ENCODE measurements at regions not wholly inside any gene's neighbourhood (a gene's known extent, or its start where the extent isn't known, plus 50 kb on each side); places are given as distances from the start of the nearest gene placed in this dataset.

DNA sequence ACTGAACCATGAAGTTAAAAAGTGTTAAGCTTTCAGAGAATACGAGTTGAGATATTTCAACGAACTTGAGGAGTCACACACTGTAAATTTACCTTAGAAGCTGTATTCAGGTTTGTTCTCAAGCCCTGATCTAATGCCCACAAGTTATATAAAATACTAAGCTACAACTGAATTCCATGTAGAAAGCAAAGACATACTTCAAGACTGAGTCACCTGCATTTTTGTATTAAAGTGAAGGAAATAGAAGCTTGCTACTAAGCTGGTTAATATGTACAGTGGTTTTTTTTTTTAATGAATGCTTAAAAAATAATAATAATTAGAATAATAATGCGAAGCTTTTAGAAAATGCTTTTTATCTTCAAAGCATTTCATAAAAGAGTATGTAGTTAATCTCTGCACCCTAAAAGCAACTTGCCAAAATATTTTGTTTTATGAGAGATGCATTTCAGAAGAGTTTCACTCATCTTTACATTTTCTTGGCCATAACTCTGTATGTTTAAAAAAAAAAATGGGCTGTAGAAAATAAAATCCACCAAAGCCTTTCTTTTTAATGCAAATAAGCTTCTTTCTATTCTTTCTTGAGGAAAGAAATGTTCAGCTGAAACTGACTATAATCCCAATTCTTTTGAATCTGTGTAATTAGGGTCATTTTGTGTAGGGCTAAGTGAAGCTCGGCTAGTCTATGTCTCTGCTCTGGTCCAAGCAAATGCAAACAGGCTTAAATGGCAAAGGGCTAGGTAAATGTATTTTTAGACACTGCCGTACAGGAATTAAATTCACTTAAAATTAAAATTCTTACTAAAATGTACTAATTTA is 1047.5 kb upstream of the FLRT2 start:
- H3K4me3 ChIP-seq (replicated peaks in 1 of 3; ENCODE audit: insufficient read depth in 1 of 3, low read depth in 1 of 3, low read length in 3 of 3), result peak overlapping the region in 1 of 3 experiments; percentile 4
- dilution Hi-C loops (cut with MboI; ENCODE audit: extremely low pct_ligation_motif_present, low sequenced_read_pairs) (no loop called here), intact Hi-C loops (cut with micrococcal nuclease) (loop anchor here (1.0 to 5.0 kb wide), 7 partner anchors 228 to 1046 kb away; no protein-coding TSS in a partner anchor)
- H3K9me3 ChIP-seq (replicated peaks; ENCODE audit: control insufficient read depth, insufficient read depth, low read length), result no peaks in the 10 kb centered on the region
- DNase-seq (ENCODE audit: low read depth, low spot score) (peak; percentile 71), FAIRE-seq (no peak)
- peaks cover 33% of the 10 kb centered on the region for H3K4me1 ChIP-seq (ENCODE audit: control insufficient read depth, extremely low read depth, insufficient read depth, low read length)
- ChIA-PET CTCF (interaction anchor here (0.9 to 1.9 kb wide), 8 partner anchors 14 to 1182 kb away, joined by 3 to 7 read pairs (median 4); no protein-coding TSS in a partner anchor), POLR2A (interaction anchor here (0.6 to 1.4 kb wide), 6 partner anchors 229 to 1052 kb away, joined by 3 to 5 read pairs (median 3); partner anchors contain the start of gene FLRT2)
- peak overlapping the region; percentile 78 for H3K27ac ChIP-seq (ENCODE audit: insufficient read depth, low read depth, low read length)
- TF ChIP-seq FOS (IDR thresholded peaks at IDR 0.05; ENCODE audit: borderline replicate concordance, insufficient read depth, low read length), result peak; percentile 77
- TF ChIP-seq GATA2 (IDR thresholded peaks at IDR 0.05; ENCODE audit: insufficient read depth, insufficient read length, low read depth, low read length), result no peak
- peak; percentile 45 for TF ChIP-seq JUN (IDR thresholded peaks at IDR 0.05; ENCODE audit: borderline replicate concordance, insufficient read depth, insufficient read length, low read depth)
- TSS peak; percentile 79 for BruUV-seq (replicated peaks)
- no peaks in the 10 kb centered on the region for H3K79me2 ChIP-seq (ENCODE audit: control insufficient read depth, insufficient read depth, low read length)
- peak overlapping the region; percentile 76 for H3K4me2 ChIP-seq (ENCODE audit: insufficient read depth, low read length)
- H3K36me3 ChIP-seq (ENCODE audit: control insufficient read depth in 2 of 2, extremely low read depth in 1 of 2, insufficient read depth in 2 of 2, low read length in 2 of 2), result no peaks in the 10 kb centered on the region
- no peaks in the 10 kb centered on the region for H4K20me1 ChIP-seq (replicated peaks; ENCODE audit: control insufficient read depth, extremely low read depth, insufficient read depth, low read length)
- H3K9ac ChIP-seq (replicated peaks; ENCODE audit: extremely low read depth, insufficient read depth, low read length), result peak overlapping the region; percentile 78
- H2AFZ ChIP-seq (ENCODE audit: low read depth, low read length), result peak overlapping the region; percentile 92
- H3K9me1 ChIP-seq (replicated peaks; ENCODE audit: control insufficient read depth, extremely low read depth, insufficient read depth, low read length), result no peaks in the 10 kb centered on the region
- H3K27me3 ChIP-seq (ENCODE audit: control insufficient read depth in 2 of 2, insufficient read depth in 2 of 2, low read length in 2 of 2), result no peaks in the 10 kb centered on the region

DNA sequence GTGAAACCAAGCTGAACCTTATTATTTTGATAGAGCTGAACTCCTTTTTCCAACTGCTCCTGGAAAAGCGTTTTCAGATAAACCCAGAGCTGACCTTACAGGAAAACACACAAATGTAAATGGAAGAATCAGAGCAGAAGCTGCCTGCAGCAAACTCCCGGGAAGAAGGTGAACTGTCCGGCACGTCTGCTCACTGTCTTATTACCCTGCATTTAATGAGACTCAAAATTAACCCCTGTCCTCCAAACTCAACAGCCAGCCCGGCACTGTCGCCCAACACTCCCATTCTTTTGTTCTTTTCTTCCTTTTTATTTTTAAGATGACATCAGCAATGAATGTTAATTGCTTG is 1046.9 kb upstream of the FLRT2 start:
- dilution Hi-C loops (cut with MboI; ENCODE audit: extremely low pct_ligation_motif_present, low sequenced_read_pairs) (no loop called here), intact Hi-C loops (cut with micrococcal nuclease) (loop anchor here (2.0 to 5.0 kb wide), 5 partner anchors 228 to 989 kb away; no protein-coding TSS in a partner anchor)
- H3K4me1 ChIP-seq (ENCODE audit: control insufficient read depth, extremely low read depth, insufficient read depth, low read length), result peaks cover 33% of the 10 kb centered on the region
- H3K9me1 ChIP-seq (replicated peaks; ENCODE audit: control insufficient read depth, extremely low read depth, insufficient read depth, low read length), result no peaks in the 10 kb centered on the region
- peak overlapping the region; percentile 78 for H3K27ac ChIP-seq (ENCODE audit: insufficient read depth, low read depth, low read length)
- peak; percentile 66 for DNase-seq (ENCODE audit: low read depth, low spot score)
- H3K9me3 ChIP-seq (replicated peaks; ENCODE audit: control insufficient read depth, insufficient read depth, low read length), result no peaks in the 10 kb centered on the region
- peak; percentile 33 for FAIRE-seq
- peak overlapping the region; percentile 92 for H2AFZ ChIP-seq (ENCODE audit: low read depth, low read length)
- H3K4me3 ChIP-seq (replicated peaks in 1 of 3; ENCODE audit: insufficient read depth in 1 of 3, low read depth in 1 of 3, low read length in 3 of 3), result peak overlapping the region in 1 of 3 experiments; percentile 4
- POLR2A ChIA-PET, result interaction anchor here (1.4 kb wide), 2 partner anchors 1044 to 1047 kb away, joined by 3 to 4 read pairs; partner anchors contain the start of gene FLRT2
- H3K4me2 ChIP-seq (ENCODE audit: insufficient read depth, low read length), result peak overlapping the region; percentile 76
- BruUV-seq (replicated peaks), result no TSS peak
- no peaks in the 10 kb centered on the region for H3K27me3 ChIP-seq (ENCODE audit: control insufficient read depth in 2 of 2, insufficient read depth in 2 of 2, low read length in 2 of 2)
- H3K9ac ChIP-seq (replicated peaks; ENCODE audit: extremely low read depth, insufficient read depth, low read length), result peak overlapping the region; percentile 78
- H3K36me3 ChIP-seq (ENCODE audit: control insufficient read depth in 2 of 2, extremely low read depth in 1 of 2, insufficient read depth in 2 of 2, low read length in 2 of 2), result no peaks in the 10 kb centered on the region
- CTCF ChIA-PET, result interaction anchor here (1.0 to 1.9 kb wide), 4 partner anchors 39 to 1183 kb away, joined by 3 to 7 read pairs (median 6); no protein-coding TSS in a partner anchor
- TF ChIP-seq POLR2AphosphoS5 (IDR thresholded peaks at IDR 0.05; ENCODE audit: insufficient read depth, low read depth, low read length), result no peak
- no peaks in the 10 kb centered on the region for H4K20me1 ChIP-seq (replicated peaks; ENCODE audit: control insufficient read depth, extremely low read depth, insufficient read depth, low read length)
- no peaks in the 10 kb centered on the region for H3K79me2 ChIP-seq (ENCODE audit: control insufficient read depth, insufficient read depth, low read length)
